Heart left ventricle (tissue), 16 donors: ENCODE measurements at regions not wholly inside any gene's neighbourhood (a gene's known extent, or its start where the extent isn't known, plus 50 kb on each side); places are given as distances from the start of the nearest gene placed in this dataset.
A peak's percentile ranks its signal among the peaks of the same experiment; 100 is the strongest.

Experiments
- ATAC-seq, 4 donors: fragments of 200-7000 bp; cut with Tn5 transposase; one replicate each; pipeline ENCODE4 v1.9.1; 2020 to 2022; ENCODE audit warnings: moderate library complexity in 4 of 4, mild to moderate bottlenecking in 3 of 4, moderate number of reproducible peaks in 1 of 4
- DNase-seq, 5 donors: peaks; one replicate each; pipeline ENCODE4 v3.0.0-alpha.2; 2020
- H3K27ac ChIP-seq, 12 donors: fragments of 200-600 bp; sonication (generic) in 4 of 12; one replicate each; pipeline versions ENCODE4 v1.5.0 to v1.8.0; 2016 to 2022; ENCODE audit warnings: mild to moderate bottlenecking in 2 of 12
- H3K27me3 ChIP-seq, 9 donors: fragments of 200-600 bp; sonication (generic) in 2 of 9; one replicate each; pipeline versions ENCODE4 v1.5.1 to v1.8.0; 2016 to 2022; ENCODE audit warnings: mild to moderate bottlenecking in 3 of 9
- H3K36me3 ChIP-seq, 9 donors: fragments of 200-600 bp; sonication (generic) in 2 of 9; one replicate each; pipeline versions ENCODE4 v1.5.0 to v1.8.0; 2018 to 2022; ENCODE audit warnings: mild to moderate bottlenecking in 2 of 9
- H3K4me1 ChIP-seq, 12 donors: fragments of 200-600 bp; sonication (generic) in 4 of 12; one replicate each; pipeline versions ENCODE4 v1.5.0 to v1.8.0; 2016 to 2022; ENCODE audit warnings: mild to moderate bottlenecking in 3 of 12
- H3K4me3 ChIP-seq, 12 donors: fragments of 200-600 bp; sonication (generic) in 4 of 12; one replicate each; pipeline versions ENCODE4 v1.5.0 to v1.8.0; 2017 to 2022; ENCODE audit warnings: mild to moderate bottlenecking in 9 of 12, moderate library complexity in 4 of 12
- H3K9me3 ChIP-seq, 12 donors: fragments of 200-600 bp; sonication (generic) in 4 of 12; one replicate each; pipeline versions ENCODE4 v1.5.0 to v1.8.0; 2016 to 2022; ENCODE audit warnings: mild to moderate bottlenecking in 1 of 12
- CTCF ChIP-seq, 12 donors: fragments of 200-600 bp; sonication (generic) in 4 of 12; IDR thresholded peaks; one replicate each; pipeline versions ENCODE4 v1.5.0 to v1.8.0; 2018 to 2022; ENCODE audit warnings: antibody characterized with exemption in 12 of 12, mild to moderate bottlenecking in 5 of 12
- POLR2A ChIP-seq, 2 donors: fragments of 450-650 bp; IDR thresholded peaks; one replicate each; pipeline ENCODE4 v1.6.1; 2017; ENCODE audit warnings: antibody characterized with exemption in 2 of 2, mild to moderate bottlenecking in 2 of 2, moderate library complexity in 2 of 2
- WGBS, 4 donors: extraction: QIAGEN DNeasy Blood & Tissue Kit in 2 of 4; methylation state at CpG; one replicate each; pipeline versions ENCODE4 v1.1.5 to v1.1.7; 2013 to 2018; 5-methylcytosine and 5-hydroxymethylcytosine counted together
- intact Hi-C, 10 donors: fragments of 100-400 bp; cut with DNase I; formaldehyde crosslinking; loops; one replicate each; pipeline versions ENCODE4 v1.11.1 to v1.14.2; 2022
- donor health status: ischemic (EF 13 %, LVEDD 7.1; RV severe dilation, severe dysfunction).
- donor health status: healthy with polysubstance abuse.
- donor health status: DM: no; HTN: yes; CAD: no.
- donor health status: DM: no; HTN: no; CAD: no.
- donor health status: ischemic (EF 25% LVEDD 6.9; RV normal size, moderate dysfunction).
- donor health status: ischemic (EF 25% LVEDD 5.7; RV mildly dilated, moderate dysfunction).
- donor health status: healthy.
- donor health status: DM: yes; HTN: yes; CAD: no.
- donor health status: ischemic (EF 35%, LVEDD 5.7; RV mildly dilated, moderate dysfunction).
- donor health status: nonischemic (EF 11% LVEDD 7.7; RV severe dilation, severe dysfunction).
- donor health status: DM: yes; HTN: yes; CAD: no.
- donor health status: PGD.
- donor health status: ischemic (EF 29% LVEDD 5.4; RV normal size, mild dysfunction).
- donor health status: nonischemic (EF 23%, LVEDD 6.1; RV moderate dilation, normal function).

- Histone ChIP-seq H3K36me3 (no peaks in the 10 kb centered on the region), H3K4me3 (no peak overlapping the region), H3K27me3 (no peaks in the 10 kb centered on the region), H3K9me3 (no peaks in the 10 kb centered on the region), H3K4me1 (no peaks in the 10 kb centered on the region), H3K27ac (no peak overlapping the region)
- WGBS, 4 donors = 92 to 93% (median 93%) methylated on average over 30 to 31 of the region's 31 CpGs
- intact Hi-C loops = no loop called here
- TF ChIP-seq POLR2A (IDR thresholded peaks at IDR 0.05) (no peak), CTCF (IDR thresholded peaks at IDR 0.05) (no peak)
- DNase-seq = no peak
- ATAC-seq = no peak
Observed at GRCh38 chr19:16013851-16014840, 62.1 kb upstream of the TPM4 start.

- ATAC-seq = no peak
- H3K27me3 ChIP-seq = no peaks in the 10 kb centered on the region
- intact Hi-C loops = no loop called here
- H3K9me3 ChIP-seq = no peaks in the 10 kb centered on the region
- TF ChIP-seq POLR2A (IDR thresholded peaks at IDR 0.05) (no peak), CTCF (IDR thresholded peaks at IDR 0.05) (no peak)
- no peaks in the 10 kb centered on the region for H3K4me1 ChIP-seq
- no peak overlapping the region for H3K4me3 ChIP-seq
- 90 to 94% (median 92%) methylated on average over 19 of the region's 19 CpGs for WGBS, 4 donors
- H3K27ac ChIP-seq = no peak overlapping the region
- peak in 1 of 5 donors; percentile 42 for DNase-seq
- no peaks in the 10 kb centered on the region for H3K36me3 ChIP-seq
Observed at GRCh38 chr19:16014923-16015804, 61.1 kb upstream of the TPM4 start.

- WGBS, 4 donors = 80 to 93% (median 83%) methylated on average over 2 to 3 of the region's 3 CpGs
- no peak for ATAC-seq
- DNase-seq = peak in 1 of 5 donors; percentile 54
- Histone ChIP-seq H3K27ac (no peak overlapping the region), H3K4me1 (no peaks in the 10 kb centered on the region), H3K36me3 (no peaks in the 10 kb centered on the region), H3K27me3 (no peaks in the 10 kb centered on the region), H3K4me3 (no peak overlapping the region), H3K9me3 (no peaks in the 10 kb centered on the region)
- TF ChIP-seq POLR2A (IDR thresholded peaks at IDR 0.05) (no peak), CTCF (IDR thresholded peaks at IDR 0.05) (no peak)
- intact Hi-C loops = no loop called here
Observed at GRCh38 chr19:16015805-16016173, 60.5 kb upstream of the TPM4 start.
